HG03196 (cell line): ENCODE measurements at regions not wholly inside any gene's neighbourhood (a gene's known extent, or its start where the extent isn't known, plus 50 kb on each side); places are given as distances from the start of the nearest gene placed in this dataset.
A peak's percentile ranks its signal among the peaks of the same experiment; 100 is the strongest.

Experiments
- ATAC-seq: cut with Tn5 transposase; IDR thresholded peaks from one replicate; pipeline ENCODE4 v1.9.1; 2021; ENCODE audit not compliant: unreplicated experiment

DNA sequence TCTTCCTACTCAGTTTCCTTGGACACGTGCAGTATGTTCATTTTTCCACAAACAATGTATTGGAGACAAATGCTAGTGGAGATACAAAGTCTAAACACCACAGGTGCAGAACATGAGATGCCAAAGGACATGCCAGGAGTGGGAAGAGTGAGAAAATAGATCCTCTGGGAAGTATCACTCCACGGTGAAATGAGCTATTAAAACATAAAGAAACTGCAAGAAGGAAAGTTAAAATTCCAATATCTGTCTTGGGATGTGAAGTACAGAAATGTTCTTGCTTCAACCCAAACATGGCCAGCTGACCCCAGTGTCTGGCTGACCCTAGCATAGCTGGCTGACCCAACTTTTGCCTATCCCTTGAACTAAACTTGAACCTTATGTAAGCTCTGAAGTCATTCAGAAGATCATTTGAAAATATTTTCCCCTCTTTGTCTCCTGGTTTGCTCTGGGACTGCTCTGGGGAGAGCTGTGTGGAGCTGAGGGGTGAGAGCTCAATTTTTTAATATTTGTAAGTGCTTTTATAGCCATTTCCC is 59.5 kb downstream of the FZD1 start:
- no peak for ATAC-seq

DNA sequence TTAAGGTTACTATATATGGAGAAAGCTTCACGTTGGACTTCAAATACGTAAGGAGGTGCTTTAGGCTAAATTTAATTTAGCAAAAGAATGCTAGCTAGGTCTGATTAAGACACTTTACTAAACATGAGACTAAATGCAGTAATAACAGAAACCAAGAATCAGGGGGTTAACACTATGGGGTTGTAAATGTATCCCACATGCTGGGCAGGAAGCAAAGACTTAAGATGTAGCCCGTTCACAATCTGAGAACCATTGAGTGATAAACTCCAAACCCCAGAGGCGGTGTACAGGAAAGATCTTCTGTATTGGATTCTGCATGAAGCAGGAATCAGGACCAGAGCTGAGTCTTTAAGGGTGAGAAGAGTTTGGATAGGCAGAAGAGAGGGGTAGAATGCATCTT is 60.4 kb downstream of the FZD1 start:
- no peak for ATAC-seq

DNA sequence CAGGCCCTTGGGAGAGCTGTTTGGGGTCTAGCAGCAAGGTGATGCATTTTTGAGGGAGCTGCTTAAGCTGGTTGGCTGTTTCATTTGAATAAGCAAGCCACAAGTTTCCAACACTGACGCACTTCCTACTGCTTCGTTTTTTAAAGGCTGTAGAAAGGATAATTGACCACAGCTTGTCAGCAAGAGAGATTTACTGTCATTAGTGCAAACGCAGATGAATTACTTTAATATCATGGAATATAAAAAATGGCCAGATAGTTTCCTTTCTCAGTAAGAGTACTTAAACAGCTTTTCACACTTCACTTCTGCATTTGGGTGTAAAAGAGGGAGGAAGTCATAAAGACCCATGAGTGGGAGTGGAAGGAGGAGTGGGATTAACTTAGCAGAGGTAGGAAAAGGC is 61.5 kb downstream of the FZD1 start:
- no peak for ATAC-seq

DNA sequence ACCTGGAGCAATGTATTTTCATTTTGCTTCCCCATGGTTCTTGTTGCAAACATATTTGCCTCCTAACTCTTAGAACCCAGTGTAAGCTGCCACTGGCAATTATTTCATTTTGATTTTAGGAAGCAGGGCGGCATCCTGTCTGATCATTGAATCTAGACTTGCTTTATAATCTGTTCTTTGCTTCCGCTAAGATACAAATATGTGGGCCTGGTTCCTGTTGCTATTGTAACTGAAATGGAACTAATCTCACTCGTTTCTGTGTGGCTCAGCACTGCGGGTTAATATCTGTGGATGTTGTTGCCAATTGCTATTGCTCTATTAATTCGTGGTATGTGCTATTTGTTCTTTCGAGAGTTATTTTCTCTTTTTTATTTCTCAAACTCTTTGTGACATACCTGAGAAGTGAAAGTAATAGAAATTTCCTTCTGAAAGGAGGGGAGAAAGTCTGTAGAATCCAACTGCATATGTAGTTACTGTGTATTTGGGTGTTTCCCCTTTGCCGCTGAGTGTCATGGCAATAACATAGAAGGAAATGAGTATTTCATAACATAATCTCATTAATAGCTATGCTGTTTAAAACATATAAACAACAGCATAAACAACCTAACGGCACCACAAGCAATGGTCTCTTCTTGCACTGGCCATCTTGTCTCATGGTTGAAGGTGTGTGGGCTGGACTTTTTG is 62.4 kb downstream of the FZD1 start:
- ATAC-seq, result no peak

DNA sequence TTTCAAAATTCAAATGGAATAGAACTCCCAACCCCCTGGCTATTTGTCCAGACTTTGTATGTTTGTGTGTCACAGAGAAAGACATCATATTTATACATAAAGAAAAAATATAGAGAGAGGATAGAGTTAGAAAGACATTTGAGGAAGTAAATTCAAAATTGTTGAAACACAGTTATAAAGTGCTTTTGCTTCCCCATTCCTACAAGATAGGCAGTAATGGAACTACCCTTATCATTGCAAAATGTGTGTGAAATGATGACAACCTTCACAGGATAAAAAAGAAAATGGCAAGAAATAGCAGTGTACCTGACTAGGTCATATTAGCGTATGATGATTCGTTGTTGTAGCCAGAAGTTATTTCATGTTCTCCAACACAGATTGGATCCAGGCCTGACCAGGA is 63.1 kb downstream of the FZD1 start:
- ATAC-seq, result no peak

DNA sequence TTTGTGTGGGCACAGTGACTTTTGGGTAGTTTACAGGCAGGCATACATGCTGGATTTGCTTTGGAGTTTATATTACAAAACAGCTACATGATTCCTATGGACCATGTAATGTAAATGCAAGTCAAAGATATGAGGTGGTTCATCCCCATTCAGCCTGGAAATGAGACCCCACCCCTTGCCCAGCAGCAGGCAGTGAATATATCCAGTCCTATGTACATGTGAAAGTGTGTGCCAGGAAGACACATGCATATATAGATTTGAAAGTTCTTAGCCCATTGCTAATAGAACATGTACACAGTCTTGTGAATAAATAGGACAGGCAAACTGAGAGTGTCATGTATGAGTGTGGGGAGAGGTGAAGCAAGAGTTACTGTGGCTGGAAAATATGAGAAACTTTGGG is 65.3 kb downstream of the FZD1 start:
- no peak for ATAC-seq

DNA sequence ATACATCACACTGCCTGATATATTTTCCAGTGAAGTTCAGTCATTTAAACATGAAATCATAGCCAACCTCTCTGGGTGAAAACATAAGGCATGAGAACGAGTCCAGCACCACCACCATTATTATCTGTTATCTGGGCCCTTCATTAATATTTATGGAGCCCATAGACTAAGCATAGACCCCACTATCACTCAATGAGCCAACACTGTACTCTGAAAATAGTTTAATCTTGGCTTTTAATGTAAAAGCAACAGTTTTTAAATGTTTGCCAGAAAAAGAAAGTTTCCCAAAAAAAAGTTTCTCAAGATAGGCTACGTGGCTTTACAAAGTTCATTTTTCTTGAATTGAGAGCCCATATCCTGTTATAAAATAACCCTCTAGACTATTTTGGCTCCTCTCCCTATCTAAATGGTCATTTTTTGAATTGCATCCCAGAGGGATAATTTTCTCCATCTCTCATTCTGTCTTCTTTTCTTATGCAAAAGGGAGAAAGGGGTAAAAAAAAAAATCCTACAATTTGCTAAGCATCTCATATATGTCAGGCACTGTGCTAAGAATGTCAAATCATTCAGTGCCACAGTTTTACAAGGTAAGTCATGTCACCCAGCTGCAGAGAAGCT is 66.1 kb downstream of the FZD1 start:
- ATAC-seq, result no peak

DNA sequence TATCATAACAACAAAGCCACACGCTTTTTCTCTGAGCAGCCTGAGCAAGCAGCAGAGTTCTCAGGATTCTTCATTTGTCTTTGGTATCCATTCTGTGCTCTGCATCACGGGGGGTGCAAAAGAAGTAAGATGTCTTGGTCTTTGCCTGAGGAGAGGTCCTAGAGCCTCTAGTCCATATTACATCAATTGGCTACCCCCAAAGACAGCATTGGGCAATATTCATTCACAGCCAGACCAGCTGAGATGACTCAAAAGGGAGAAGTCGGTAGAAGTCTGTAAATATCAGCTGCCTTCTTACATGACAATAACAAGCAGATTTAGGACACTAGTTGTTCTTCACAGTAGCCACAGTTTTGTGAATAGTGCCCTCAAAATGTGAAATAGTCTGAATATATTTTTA is 66.6 kb downstream of the FZD1 start:
- ATAC-seq, result no peak

DNA sequence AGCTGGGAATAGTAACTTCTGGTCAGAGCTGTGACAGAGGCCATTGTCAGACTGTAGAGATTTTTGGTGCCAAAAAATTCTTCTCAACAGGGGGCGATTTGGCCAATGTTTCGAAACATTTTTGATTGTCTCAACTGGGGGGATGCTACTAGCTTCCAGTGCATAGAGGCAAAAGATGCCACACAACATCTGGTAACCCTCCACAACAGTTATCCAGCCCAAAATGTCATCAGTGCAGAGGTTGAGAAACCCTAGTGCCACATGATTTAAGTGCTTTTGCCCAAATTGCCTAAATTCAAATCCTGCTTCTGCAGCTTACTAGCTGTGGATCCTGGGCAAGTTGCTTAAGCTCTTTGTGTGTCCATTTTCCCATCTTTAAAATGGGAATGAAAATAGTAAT is 71.9 kb downstream of the FZD1 start:
- ATAC-seq, result no peak

DNA sequence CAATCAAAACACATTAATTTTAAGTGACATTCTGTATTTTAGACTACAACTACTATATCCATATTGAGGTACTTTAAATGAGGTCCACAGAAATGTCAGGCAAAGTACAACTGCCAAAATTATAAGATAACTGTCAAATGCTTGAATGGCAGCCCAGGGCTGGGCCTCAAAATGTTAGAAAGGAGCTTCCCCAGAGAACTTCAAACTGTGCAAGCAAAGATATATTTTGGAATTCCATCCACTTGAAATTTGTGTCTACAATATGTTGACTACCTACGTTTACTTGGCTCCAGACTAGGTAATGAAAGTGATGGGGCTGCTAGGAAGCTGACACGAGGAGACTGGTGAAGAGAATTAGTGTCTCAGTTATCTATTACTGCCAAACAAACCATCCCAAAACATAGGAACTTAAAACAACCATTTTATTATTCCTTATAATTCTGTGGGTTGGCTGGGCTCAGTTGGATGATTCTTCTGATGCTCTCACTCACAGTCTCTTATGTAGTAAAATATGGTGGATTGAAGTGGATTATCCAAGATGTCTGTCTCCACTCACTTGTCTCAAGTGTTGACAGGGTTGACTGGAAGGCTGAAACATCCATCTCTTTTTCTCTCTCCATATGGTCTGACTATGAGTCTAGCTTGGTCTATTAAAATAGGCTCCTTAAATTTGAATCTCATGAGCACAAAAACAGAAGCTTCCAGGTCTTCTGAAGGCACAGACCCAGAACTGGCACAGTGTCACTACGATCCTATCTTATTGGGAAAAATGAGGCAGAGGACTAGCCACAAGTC is 74.2 kb downstream of the FZD1 start:
- ATAC-seq, result no peak

DNA sequence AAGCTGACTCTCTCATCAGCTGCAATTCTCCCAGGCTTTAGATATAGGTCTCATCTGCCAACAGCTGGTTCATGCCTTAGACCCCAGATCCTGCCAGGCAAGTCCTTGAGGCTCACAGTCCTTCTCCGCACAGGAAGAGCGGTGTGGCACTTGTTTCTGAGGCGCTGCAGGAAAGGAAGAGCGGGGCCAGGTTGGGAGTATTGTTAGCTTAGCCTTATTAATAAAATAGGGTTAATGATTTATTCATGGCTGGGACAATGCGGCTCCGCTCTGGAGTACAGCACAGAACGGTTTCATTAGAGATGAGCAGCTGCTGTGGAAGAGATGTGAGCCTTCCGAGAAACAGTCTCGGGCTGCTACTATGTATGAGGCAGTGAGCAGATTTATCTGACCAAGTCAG is 78.1 kb downstream of the FZD1 start:
- no peak for ATAC-seq

DNA sequence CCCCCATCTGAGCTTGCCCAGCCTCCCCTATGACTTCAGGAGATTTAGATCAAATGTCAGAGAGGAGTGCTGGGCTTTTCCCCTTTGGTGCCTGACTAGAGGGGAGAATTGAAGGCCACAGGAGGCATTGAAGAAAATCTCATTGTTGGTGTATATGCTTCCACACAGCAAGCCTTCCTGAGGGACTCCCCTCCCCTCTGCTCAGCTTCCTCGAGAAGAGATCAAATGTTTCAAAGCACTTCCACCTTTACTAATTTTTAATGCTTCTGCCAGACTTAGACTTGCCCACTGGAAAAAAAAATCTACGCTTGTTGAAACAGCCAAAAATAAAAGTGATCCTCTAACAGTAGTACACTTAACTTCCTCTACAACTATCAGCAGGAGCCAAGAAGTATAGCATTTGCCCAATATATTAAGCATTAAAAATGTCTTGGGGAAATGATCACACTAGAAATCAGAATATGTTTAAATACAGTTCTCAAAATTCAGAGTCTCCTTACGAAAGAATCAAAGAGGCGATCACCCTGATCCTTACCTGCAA is 79.3 kb downstream of the FZD1 start:
- ATAC-seq, result no peak

DNA sequence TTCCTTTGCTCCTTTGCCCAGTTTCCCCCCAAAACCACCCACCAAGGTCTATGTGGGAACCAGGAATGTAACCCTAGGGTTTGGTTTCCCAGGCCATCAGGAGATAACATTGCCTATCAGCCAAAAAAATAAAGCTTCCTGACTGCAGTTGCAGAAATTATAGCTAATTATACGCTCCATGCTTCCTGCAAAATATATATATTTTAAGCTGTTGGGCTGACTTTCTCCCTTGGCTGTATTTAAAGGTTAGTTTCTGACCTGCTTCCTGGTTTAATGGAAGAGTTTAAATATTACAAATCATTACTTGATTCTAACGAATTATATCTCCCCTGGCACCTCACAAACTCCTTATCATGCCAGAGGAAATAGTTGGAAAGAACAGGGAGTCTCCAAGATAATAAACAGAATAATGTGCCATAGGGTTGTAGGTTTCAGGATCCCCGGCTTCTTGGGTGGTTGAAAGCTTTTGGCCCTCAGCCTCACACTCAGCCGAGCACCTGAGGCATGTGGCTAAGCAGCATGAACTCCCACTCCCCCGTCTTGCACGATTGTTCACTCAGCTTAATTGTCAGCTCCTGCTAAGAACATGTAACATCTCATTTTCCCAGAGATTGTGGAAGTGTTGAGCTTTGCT is 79.9 kb downstream of the FZD1 start:
- no peak for ATAC-seq

DNA sequence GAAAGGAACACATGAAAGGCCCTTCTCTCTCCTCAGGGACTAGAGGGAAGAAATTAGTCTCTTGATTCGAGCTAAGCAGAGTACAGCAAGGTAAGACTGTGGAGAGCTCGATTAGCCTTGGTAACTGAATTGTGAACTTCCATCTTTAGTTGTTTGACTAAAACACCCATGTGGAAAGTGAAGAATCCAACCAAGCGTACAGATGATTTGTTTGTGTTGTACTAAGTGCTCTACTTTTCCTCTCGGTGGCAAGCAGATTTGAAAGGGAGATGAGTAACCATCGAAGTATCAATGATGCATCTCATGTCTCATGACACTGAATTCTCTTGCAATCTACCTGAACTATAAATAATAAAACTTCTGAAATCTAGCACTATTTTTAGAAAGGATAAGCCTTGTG is 80.7 kb downstream of the FZD1 start:
- ATAC-seq, result peak; percentile 69

DNA sequence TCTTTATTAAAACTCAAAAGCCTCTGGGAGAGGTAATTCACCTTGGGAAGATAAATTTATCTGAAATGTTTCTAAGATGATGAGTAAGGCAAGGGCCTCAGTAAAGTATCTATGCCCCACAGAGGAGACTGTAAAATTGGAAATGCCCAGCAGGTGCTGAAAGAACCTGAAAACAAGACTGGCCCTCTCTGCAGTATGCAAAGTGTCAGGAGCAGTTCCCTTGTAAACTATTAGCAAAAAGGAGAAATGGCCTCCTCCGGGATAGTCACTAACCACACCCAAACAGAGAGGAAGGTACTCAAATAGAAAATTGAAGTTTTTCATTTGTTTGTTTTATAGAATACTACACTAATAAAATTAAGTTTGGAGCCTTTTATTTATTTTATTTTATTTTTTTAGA is 81.2 kb downstream of the FZD1 start:
- peak; percentile 69 for ATAC-seq

DNA sequence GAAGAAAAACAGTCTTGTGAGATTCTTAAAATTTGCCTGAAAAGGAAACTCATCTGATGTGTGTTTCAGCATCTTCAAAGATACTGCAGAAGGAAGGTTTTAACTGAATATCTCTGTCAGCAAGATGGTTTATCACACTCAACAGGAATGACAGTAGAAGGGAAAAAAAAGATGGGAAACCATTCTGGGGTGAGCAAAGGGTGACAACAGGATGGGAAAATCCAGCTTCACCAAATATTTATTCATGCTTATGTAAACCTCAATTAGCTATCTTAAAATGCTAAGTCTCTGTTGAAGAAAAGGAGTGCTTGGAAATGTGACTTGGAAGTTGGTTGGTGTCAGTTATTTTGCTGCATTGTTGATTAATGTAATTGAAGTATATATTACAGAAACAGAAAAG is 82.2 kb downstream of the FZD1 start:
- ATAC-seq, result no peak

DNA sequence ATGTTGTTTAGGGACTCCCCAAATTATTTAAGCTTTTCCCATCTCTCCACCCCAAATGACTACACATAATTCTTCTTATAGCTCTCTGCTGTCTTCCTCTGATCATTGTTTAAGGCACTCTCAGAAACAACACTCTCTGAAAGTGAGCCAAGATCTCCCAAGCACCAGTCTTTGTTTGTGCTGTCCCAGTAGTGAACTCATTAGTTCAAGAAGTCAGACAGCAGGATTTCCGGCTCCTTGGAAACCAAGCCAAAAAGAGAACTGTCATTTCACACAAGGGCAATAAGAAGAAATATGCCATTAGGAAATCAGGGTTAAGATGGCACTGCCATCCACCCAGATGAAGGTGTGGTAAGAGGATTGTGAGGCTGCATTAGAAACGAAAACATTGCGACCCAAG is 83.1 kb downstream of the FZD1 start:
- ATAC-seq, result no peak

DNA sequence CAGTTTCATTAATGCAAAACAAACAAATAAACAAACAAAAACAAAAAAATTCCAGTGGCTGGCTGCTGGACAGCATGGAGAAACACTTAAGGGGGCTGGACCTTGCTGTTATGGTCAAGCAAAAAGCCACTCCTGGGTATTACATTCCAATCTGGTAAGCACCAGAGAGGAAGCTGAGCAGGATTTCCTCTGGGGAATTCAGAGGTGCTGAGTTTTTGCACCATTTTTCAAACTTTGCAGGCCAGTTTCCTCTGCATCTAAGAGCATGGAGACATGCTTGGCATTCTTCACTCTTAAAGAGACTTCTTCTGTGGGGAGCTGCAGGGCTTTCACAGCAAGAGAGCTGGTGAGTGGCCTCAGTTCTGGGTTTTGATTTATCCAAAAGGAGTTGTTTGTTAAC is 84.5 kb downstream of the FZD1 start:
- no peak for ATAC-seq

DNA sequence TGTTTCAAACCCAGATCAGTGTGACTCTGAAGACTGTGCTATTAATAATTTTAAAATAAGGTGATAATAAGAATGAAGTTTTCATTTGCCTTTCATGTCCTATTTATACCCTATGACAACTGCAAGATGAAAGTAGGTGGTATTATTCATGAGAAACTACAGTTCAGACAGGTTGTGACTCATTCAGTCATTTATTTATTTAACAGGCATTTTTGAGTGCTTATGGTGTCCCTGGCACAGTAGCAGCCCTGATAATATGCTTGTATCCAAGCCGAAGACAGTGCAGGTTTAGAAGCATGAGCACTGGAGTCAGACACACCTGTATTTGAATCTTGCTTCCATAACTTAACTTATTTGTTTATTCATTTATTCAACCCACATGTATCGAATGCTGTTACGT is 87.1 kb downstream of the FZD1 start:
- ATAC-seq, result no peak

DNA sequence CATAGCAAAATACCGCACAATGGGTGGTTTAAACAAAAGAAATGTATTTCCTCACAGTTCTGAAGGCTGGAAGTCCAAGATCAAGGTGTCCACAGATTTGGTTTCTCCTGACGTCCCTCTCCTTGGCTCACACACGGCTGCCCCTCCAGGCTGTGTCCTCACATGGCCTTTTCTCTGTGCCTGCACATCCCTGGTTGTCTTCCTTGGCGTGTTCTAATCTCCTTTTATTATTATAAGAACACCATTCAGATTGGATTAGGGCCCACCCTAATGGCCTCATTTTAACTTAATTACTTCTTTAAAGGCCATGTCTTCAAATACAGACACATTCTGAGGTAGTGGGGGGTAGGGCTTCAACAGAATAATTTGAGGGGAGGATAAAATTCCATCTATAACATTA is 87.9 kb downstream of the FZD1 start:
- ATAC-seq, result no peak

DNA sequence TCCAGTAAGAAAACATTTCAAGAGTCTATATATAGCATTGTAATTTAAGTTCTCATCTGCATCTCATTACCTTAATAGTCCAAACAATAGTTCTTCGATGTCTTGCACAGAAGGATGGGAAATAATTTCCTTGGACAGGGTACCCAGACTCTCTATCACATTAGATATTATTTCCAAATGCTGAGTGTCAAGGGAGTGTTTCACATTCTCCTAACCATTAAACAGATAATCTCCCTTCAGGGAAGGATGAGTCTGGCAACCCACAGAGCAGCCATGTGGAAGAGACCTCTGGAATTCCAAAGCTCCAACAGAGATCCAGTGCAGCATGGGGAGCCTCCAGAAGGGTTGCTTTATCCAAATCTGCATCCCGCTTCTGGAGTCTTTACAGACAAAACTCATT is 89.6 kb downstream of the FZD1 start:
- no peak for ATAC-seq
